ENCODE measurements at regions not wholly inside any gene's neighbourhood (a gene's known extent, or its start where the extent isn't known, plus 50 kb on each side); places are given as distances from the start of the nearest gene placed in this dataset.

GRCh38 chrX:77200663-77201062 lies 246.5 kb upstream of the FGF16 start:
- TF ChIP-seq POLR2A (IDR thresholded peaks at IDR 0.05) (no peak), CTCF (IDR thresholded peaks at IDR 0.05) (no peak), POLR2AphosphoS5 (IDR thresholded peaks at IDR 0.05) (no peak)
- no peaks in the 10 kb centered on the region for H3K36me3 ChIP-seq
- no peaks in the 10 kb centered on the region for H3K27me3 ChIP-seq
- intact Hi-C loops (cut with DNase I; ENCODE audit: low total_unique reads) = no loop called here
- H3K4me1 ChIP-seq = no peaks in the 10 kb centered on the region
- H3K27ac ChIP-seq = no peak overlapping the region
- DNase-seq (ENCODE audit: low spot score in 2 of 2) = no peak
- no peak overlapping the region for H3K4me3 ChIP-seq
- H3K9me3 ChIP-seq = peaks cover 4 to 18% of the 10 kb centered on the region in 2 donors

GRCh38 chrX:77223046-77223445 lies 224.1 kb upstream of the FGF16 start:
- no peaks in the 10 kb centered on the region for H3K4me1 ChIP-seq
- no peaks in the 10 kb centered on the region for H3K36me3 ChIP-seq
- intact Hi-C loops (cut with DNase I; ENCODE audit: low total_unique reads) = no loop called here
- no peak overlapping the region for H3K27ac ChIP-seq
- H3K4me3 ChIP-seq = no peak overlapping the region
- peaks cover 0 to 8% of the 10 kb centered on the region in 2 donors for H3K9me3 ChIP-seq
- peaks cover 0 to 14% of the 10 kb centered on the region in 2 donors for H3K27me3 ChIP-seq
- TF ChIP-seq POLR2AphosphoS5 (IDR thresholded peaks at IDR 0.05) (no peak), POLR2A (IDR thresholded peaks at IDR 0.05) (no peak), CTCF (IDR thresholded peaks at IDR 0.05) (no peak)
- DNase-seq (ENCODE audit: low spot score in 2 of 2) = no peak

GRCh38 chrX:77264490-77264889 lies 182.7 kb upstream of the FGF16 start:
- Histone ChIP-seq H3K36me3 (no peaks in the 10 kb centered on the region), H3K27me3 (no peaks in the 10 kb centered on the region), H3K9me3 (peaks cover 27 to 82% of the 10 kb centered on the region in 2 donors), H3K4me1 (no peaks in the 10 kb centered on the region), H3K27ac (no peak overlapping the region), H3K4me3 (no peak overlapping the region)
- intact Hi-C loops (cut with DNase I; ENCODE audit: low total_unique reads) = no loop called here
- no peak for DNase-seq (ENCODE audit: low spot score in 2 of 2)
- TF ChIP-seq CTCF (IDR thresholded peaks at IDR 0.05) (no peak), POLR2AphosphoS5 (IDR thresholded peaks at IDR 0.05) (no peak), POLR2A (IDR thresholded peaks at IDR 0.05) (no peak)

- no peak overlapping the region for H3K4me3 ChIP-seq
- H3K27ac ChIP-seq = no peak overlapping the region
- no peak for TF ChIP-seq CTCF (IDR thresholded peaks at IDR 0.05)
- TF ChIP-seq POLR2A (IDR thresholded peaks at IDR 0.05) = no peak
- no peak for TF ChIP-seq POLR2AphosphoS5 (IDR thresholded peaks at IDR 0.05)
- intact Hi-C loops (cut with DNase I; ENCODE audit: low total_unique reads) = no loop called here
- no peaks in the 10 kb centered on the region for H3K36me3 ChIP-seq
- peaks cover 0 to 20% of the 10 kb centered on the region in 2 donors for H3K9me3 ChIP-seq
- H3K4me1 ChIP-seq = no peaks in the 10 kb centered on the region
- H3K27me3 ChIP-seq = no peaks in the 10 kb centered on the region
- DNase-seq (ENCODE audit: low spot score in 2 of 2) = no peak
Measured at GRCh38 chrX:77275392-77275791, 171.8 kb upstream of the FGF16 start.

GRCh38 chrX:77276742-77277141 lies 170.4 kb upstream of the FGF16 start:
- TF ChIP-seq POLR2AphosphoS5 (IDR thresholded peaks at IDR 0.05) (no peak), CTCF (IDR thresholded peaks at IDR 0.05) (no peak), POLR2A (IDR thresholded peaks at IDR 0.05) (no peak)
- Histone ChIP-seq H3K27me3 (no peaks in the 10 kb centered on the region), H3K36me3 (no peaks in the 10 kb centered on the region)

More at GRCh38 chrX:77276742-77277141, 170.4 kb upstream of the FGF16 start:
- peaks cover 5 to 33% of the 10 kb centered on the region in 2 donors for H3K9me3 ChIP-seq
- no peak overlapping the region for H3K4me3 ChIP-seq
- DNase-seq (ENCODE audit: low spot score in 2 of 2) = no peak
- H3K4me1 ChIP-seq = no peaks in the 10 kb centered on the region
- intact Hi-C loops (cut with DNase I; ENCODE audit: low total_unique reads) = no loop called here
- H3K27ac ChIP-seq = no peak overlapping the region

All from breast epithelium (tissue), 4 donors.